Mesenchymal stem cell (in vitro differentiated cells and primary cell): ENCODE measurements at regions not wholly inside any gene's neighbourhood (a gene's known extent, or its start where the extent isn't known, plus 50 kb on each side); places are given as distances from the start of the nearest gene placed in this dataset.
"Not testable (repeated sequence)": the region's sequence is repeated elsewhere in the genome, so short reads cannot be mapped to it uniquely, and the experiment has no call there.

Experiments used
- DNase-seq: peaks from one replicate; pipeline ENCODE4 v3.0.0-alpha.2; 2013
- H2AFZ ChIP-seq: one replicate; pipeline ENCODE4 v1.6.1; 2013; ENCODE audit warnings: low read depth, mild to moderate bottlenecking, control low read depth, inconsistent platforms, low read length, moderate library complexity
- H2AK5ac ChIP-seq: 2 replicates; pipeline ENCODE4 v1.6.1; 2013; ENCODE audit warnings: low read length, moderate library complexity, mild to moderate bottlenecking, inconsistent platforms; ENCODE audit not compliant: severe bottlenecking
- H2BK120ac ChIP-seq: one replicate; pipeline ENCODE4 v1.6.1; 2013; ENCODE audit warnings: low read depth, mild to moderate bottlenecking, inconsistent platforms, low read length, moderate library complexity
- H2BK12ac ChIP-seq, 2 experiments: one replicate each; pipeline ENCODE4 v1.6.1; 2013; ENCODE audit warnings: inconsistent platforms in 2 of 2, low read length in 2 of 2, mild to moderate bottlenecking in 2 of 2, moderate library complexity in 2 of 2, control low read depth in 1 of 2
- H2BK15ac ChIP-seq: one replicate; pipeline ENCODE4 v1.6.1; 2013; ENCODE audit warnings: mild to moderate bottlenecking, low read depth, inconsistent platforms; ENCODE audit not compliant: poor library complexity, severe bottlenecking
- H2BK5ac ChIP-seq: 2 replicates; pipeline ENCODE4 v1.6.1; 2013; ENCODE audit warnings: low read depth, mild to moderate bottlenecking, low read length, control low read depth, inconsistent platforms; ENCODE audit not compliant: poor library complexity, severe bottlenecking
- H3K14ac ChIP-seq, 2 experiments: one replicate each; pipeline ENCODE4 v1.6.1; 2013; ENCODE audit warnings: inconsistent platforms in 2 of 2, low read length in 2 of 2, control low read depth in 1 of 2, mild to moderate bottlenecking in 1 of 2, moderate library complexity in 1 of 2
- H3K18ac ChIP-seq, 2 experiments: one replicate each; pipeline ENCODE4 v1.6.1; 2013; ENCODE audit warnings: inconsistent platforms in 2 of 2, low read length in 2 of 2, control low read depth in 1 of 2, low read depth in 1 of 2, mild to moderate bottlenecking in 1 of 2
- H3K23ac ChIP-seq, 2 experiments: one replicate each; pipeline ENCODE4 v1.6.1; 2013; ENCODE audit warnings: inconsistent platforms in 2 of 2, low read length in 2 of 2, mild to moderate bottlenecking in 2 of 2, moderate library complexity in 2 of 2, control low read depth in 1 of 2
- H3K27ac ChIP-seq: 2 replicates; pipeline ENCODE4 v1.5.1; 2013; ENCODE audit warnings: mild to moderate bottlenecking, moderate library complexity, low read length, control low read depth, inconsistent platforms; ENCODE audit not compliant: poor library complexity, severe bottlenecking
- H3K27me3 ChIP-seq, 2 experiments: 2 replicates each; pipeline versions ENCODE4 v1.6.1 to v1.7.0; 2013; ENCODE audit warnings: low read length in 2 of 2, mild to moderate bottlenecking in 2 of 2, moderate library complexity in 2 of 2, control low read depth in 1 of 2, inconsistent platforms in 1 of 2; ENCODE audit not compliant: control insufficient read depth in 1 of 2, insufficient read depth in 1 of 2
- H3K36me3 ChIP-seq, 2 experiments: 2 replicates each; pipeline versions ENCODE4 v1.6.1 to v1.7.0; 2013; ENCODE audit warnings: low read length in 2 of 2, control low read depth in 1 of 2, inconsistent platforms in 1 of 2, low read depth in 1 of 2, mild to moderate bottlenecking in 1 of 2; ENCODE audit not compliant: insufficient read depth in 2 of 2, control insufficient read depth in 1 of 2
- H3K4ac ChIP-seq, 2 experiments: one replicate each; pipeline ENCODE4 v1.6.1; 2013; ENCODE audit warnings: inconsistent platforms in 2 of 2, low read length in 2 of 2, mild to moderate bottlenecking in 2 of 2, moderate library complexity in 2 of 2, control low read depth in 1 of 2, low read depth in 1 of 2
- H3K4me1 ChIP-seq: 2 replicates; pipeline ENCODE4 v1.6.1; 2013; ENCODE audit warnings: low read depth, low read length, control low read depth; ENCODE audit not compliant: control insufficient read depth, insufficient read depth
- H3K4me2 ChIP-seq: 2 replicates; pipeline ENCODE4 v1.6.1; 2013; ENCODE audit warnings: low read length, mild to moderate bottlenecking, inconsistent platforms; ENCODE audit not compliant: poor library complexity, severe bottlenecking
- H3K4me3 ChIP-seq, 2 experiments: 2 replicates each; pipeline versions ENCODE4 v1.5.1 to v1.7.0; 2013; ENCODE audit warnings: low read length in 2 of 2, mild to moderate bottlenecking in 2 of 2, control low read depth in 1 of 2, low read depth in 1 of 2; ENCODE audit not compliant: insufficient read depth in 1 of 2
- H3K79me1 ChIP-seq: replicated peaks from 2 replicates; pipeline ENCODE4 v1.6.1; 2013; ENCODE audit warnings: mild to moderate bottlenecking, control low read depth, low read length, inconsistent platforms; ENCODE audit not compliant: poor library complexity, severe bottlenecking
- H3K9ac ChIP-seq: 2 replicates; pipeline ENCODE4 v1.7.0; 2013; ENCODE audit warnings: mild to moderate bottlenecking, low read length, moderate library complexity
- H3K9me3 ChIP-seq: 2 replicates; pipeline ENCODE4 v1.7.0; 2013; ENCODE audit warnings: mild to moderate bottlenecking, low read length; ENCODE audit not compliant: control insufficient read depth
- H4K8ac ChIP-seq: one replicate; pipeline ENCODE4 v1.6.1; 2013; ENCODE audit warnings: inconsistent platforms, mild to moderate bottlenecking, low read length, moderate library complexity
- H4K91ac ChIP-seq: one replicate; pipeline ENCODE4 v1.6.1; 2013; ENCODE audit warnings: mild to moderate bottlenecking, low read length, inconsistent platforms
- WGBS: methylation state at CpG from one replicate; pipeline ENCODE4 v1.1.7; 2013; ENCODE audit warnings: mixed read lengths; 5-methylcytosine and 5-hydroxymethylcytosine counted together

DNA sequence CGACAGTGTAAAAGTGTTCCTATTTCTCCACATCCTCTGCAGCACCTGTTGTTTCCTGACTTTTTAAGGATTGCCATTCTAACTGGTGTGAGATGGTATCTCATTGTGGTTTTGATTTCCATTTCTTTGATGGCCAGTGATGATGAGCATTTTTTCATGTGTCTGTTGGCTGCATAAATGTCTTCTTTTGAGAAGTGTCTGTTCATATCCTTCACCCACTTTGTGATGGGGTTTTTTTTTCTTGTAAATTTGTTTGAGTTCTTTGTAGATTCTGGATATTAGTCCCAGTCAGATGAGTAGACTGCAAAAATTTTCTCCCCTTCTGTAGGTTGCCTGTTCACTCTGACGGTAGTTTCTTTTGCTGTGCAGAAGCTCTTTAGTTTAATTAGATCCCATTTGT is 76.8 kb upstream of the ZNF746 start:
- not testable (repeated sequence) for H2BK15ac ChIP-seq, H3K4ac ChIP-seq, H2AK5ac ChIP-seq, H3K4me1 ChIP-seq, H2BK120ac ChIP-seq, DNase-seq, H3K36me3 ChIP-seq, H4K91ac ChIP-seq, H3K9ac ChIP-seq, H3K23ac ChIP-seq, H3K18ac ChIP-seq, H4K8ac ChIP-seq, H3K79me1 ChIP-seq, H2AFZ ChIP-seq, H3K27ac ChIP-seq, H2BK5ac ChIP-seq, H3K27me3 ChIP-seq, H2BK12ac ChIP-seq, H3K14ac ChIP-seq, H3K4me2 ChIP-seq, H3K4me3 ChIP-seq
- H3K9me3 ChIP-seq, result peaks cover 14% of the 10 kb centered on the region
- 100% methylated on average over 1 of the region's 2 CpGs for WGBS

DNA sequence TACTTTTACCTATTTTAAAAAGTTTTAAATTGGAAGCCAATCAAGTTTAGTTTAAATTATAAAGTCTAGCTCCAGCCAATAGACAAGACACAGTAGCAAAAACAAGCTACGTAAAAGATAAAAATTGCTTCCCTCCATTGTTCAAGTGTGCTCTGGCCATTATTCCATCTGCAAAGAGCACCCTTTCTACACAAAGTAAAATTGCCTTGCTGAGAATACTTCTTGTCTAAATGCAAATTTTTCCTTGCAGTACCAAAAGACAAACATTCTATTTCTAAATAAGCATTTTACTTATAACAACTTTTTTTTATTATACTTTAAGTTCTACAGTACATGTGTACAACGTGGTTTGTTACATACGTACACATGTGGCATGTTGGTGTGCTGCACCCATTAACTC is 75.9 kb upstream of the ZNF746 start:
- Histone ChIP-seq H3K4me3 (no peak overlapping the region), H2BK15ac (no peak overlapping the region), H3K4me1 (peaks cover 3% of the 10 kb centered on the region), H3K4ac (no peak overlapping the region), H2BK12ac (no peak overlapping the region), H2BK120ac (no peak overlapping the region), H3K36me3 (peaks cover 0 to 7% of the 10 kb centered on the region in 2 experiments), H3K9ac (no peak overlapping the region), H2AFZ (no peak overlapping the region), H3K79me1 (peaks cover 3% of the 10 kb centered on the region), H3K27ac (no peak overlapping the region), H3K23ac (no peak overlapping the region), H3K14ac (no peak overlapping the region), H2BK5ac (no peak overlapping the region), H3K27me3 (no peaks in the 10 kb centered on the region), H4K8ac (no peak overlapping the region), H4K91ac (no peak overlapping the region), H2AK5ac (no peak overlapping the region), H3K4me2 (no peak overlapping the region), H3K18ac (no peak overlapping the region), H3K9me3 (peaks cover 19% of the 10 kb centered on the region)
- no peak for DNase-seq
- 99% methylated on average over 3 of the region's 3 CpGs for WGBS

DNA sequence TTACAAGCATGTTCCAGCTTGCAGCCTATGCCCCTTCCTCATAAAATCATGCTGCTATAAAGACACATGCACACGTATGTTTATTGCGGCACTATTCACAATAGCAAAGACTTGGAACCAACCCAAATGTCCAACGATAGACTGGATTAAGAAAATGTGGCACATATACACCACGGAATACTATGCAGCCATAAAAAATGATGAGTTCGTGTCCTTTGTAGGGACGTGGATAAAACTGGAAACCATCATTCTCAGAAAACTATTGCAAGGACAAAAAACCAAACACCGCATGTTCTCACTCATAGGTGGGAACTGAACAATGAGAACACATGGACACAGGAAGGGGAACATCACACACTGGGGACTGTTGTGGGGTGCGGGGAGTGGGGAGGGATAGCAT is 75.3 kb upstream of the ZNF746 start:
- H2BK15ac ChIP-seq, result not testable (repeated sequence)

DNA sequence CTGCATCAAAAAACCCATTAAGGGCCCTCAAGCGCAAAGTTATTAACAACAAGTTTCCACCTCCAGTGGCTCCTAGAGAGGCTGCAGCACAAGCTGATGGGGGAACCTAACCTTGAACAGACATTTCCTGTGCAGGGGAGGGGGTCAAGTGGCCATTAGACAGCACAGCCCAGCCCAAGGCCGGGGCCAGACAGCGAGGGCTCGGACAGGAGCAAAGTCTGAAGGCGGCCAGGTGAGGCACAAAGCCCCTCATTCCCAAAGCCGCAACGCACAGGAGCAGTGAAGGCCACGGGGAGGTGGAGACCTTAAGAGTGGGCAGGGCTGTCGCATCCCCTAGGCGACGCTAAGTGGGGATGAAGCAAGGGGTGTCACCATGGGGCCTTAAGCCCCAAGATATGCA is 73.2 kb upstream of the ZNF746 start:
- H3K27me3 ChIP-seq, result no peaks in the 10 kb centered on the region
- 92% methylated on average over 11 of the region's 11 CpGs for WGBS
- peak overlapping the region; percentile 89 for H3K27ac ChIP-seq
- H3K9ac ChIP-seq, result no peak overlapping the region
- H2BK5ac ChIP-seq, result peak overlapping the region; percentile 39
- H2BK120ac ChIP-seq, result no peak overlapping the region
- no peak overlapping the region for H2BK12ac ChIP-seq
- no peak overlapping the region for H3K23ac ChIP-seq
- H2AFZ ChIP-seq, result no peak overlapping the region
- peaks cover 11 to 34% of the 10 kb centered on the region in 2 experiments for H3K36me3 ChIP-seq
- H3K79me1 ChIP-seq, result peaks cover 12% of the 10 kb centered on the region
- peak overlapping the region; percentile 50 for H2AK5ac ChIP-seq
- H4K91ac ChIP-seq, result no peak overlapping the region
- peaks cover 19% of the 10 kb centered on the region for H3K9me3 ChIP-seq
- no peak overlapping the region for H3K4ac ChIP-seq
- no peak overlapping the region for H3K18ac ChIP-seq
- peaks cover 15% of the 10 kb centered on the region for H3K4me1 ChIP-seq
- no peak overlapping the region for H4K8ac ChIP-seq
- H2BK15ac ChIP-seq, result no peak overlapping the region
- no peak for DNase-seq
- no peak overlapping the region for H3K14ac ChIP-seq
- H3K4me3 ChIP-seq, result no peak overlapping the region
- H3K4me2 ChIP-seq, result no peak overlapping the region

More for the DNA sequence above, 75.3 kb upstream of the ZNF746 start:
- not testable (repeated sequence) for H2BK5ac ChIP-seq, H2BK12ac ChIP-seq, H3K27me3 ChIP-seq, H4K91ac ChIP-seq, H3K4me3 ChIP-seq, H2AFZ ChIP-seq, H3K79me1 ChIP-seq, H2BK120ac ChIP-seq, H4K8ac ChIP-seq, H3K4me2 ChIP-seq, H3K18ac ChIP-seq, H3K23ac ChIP-seq, DNase-seq, H2AK5ac ChIP-seq, H3K4ac ChIP-seq, H3K4me1 ChIP-seq, H3K14ac ChIP-seq, H3K9ac ChIP-seq, H3K27ac ChIP-seq
- H3K36me3 ChIP-seq, result peaks cover 0 to 12% of the 10 kb centered on the region in 2 experiments
- peaks cover 19% of the 10 kb centered on the region for H3K9me3 ChIP-seq
- WGBS, result 93% methylated on average over 6 of the region's 8 CpGs
